ENCODE measurements at regions not wholly inside any gene's neighbourhood (a gene's known extent, or its start where the extent isn't known, plus 50 kb on each side); places are given as distances from the start of the nearest gene placed in this dataset.

DNA sequence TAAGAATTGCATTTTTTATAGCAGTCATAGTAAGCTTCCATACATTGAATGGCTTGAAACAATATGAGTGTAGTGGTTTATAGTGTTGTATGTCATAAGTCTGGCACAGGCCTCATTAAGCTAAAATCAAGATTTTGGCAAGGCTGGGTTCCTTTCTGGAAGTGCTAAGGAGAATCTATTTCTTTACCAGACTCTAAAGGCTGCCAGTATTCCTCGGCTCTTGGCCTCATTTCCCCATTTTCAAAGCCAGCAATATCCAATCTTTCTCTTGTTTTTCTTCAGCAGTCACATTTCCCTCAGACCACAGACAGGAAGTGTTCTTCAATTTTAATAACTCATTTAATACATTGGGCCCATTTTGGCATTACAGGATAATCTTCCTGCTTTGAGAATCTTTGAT, 1155.5 kb upstream of the PABPC4L start:
- TF ChIP-seq ELF4 (IDR thresholded peaks at IDR 0.05): no peak
- TF ChIP-seq NFRKB (IDR thresholded peaks at IDR 0.05): no peak
- TF ChIP-seq SP1 (IDR thresholded peaks at IDR 0.05): no peak
- no peak for TF ChIP-seq FOXM1 (IDR thresholded peaks at IDR 0.05; ENCODE audit: borderline replicate concordance)
- no peak for TF ChIP-seq FOXK2 (IDR thresholded peaks at IDR 0.05)
- no peak for TF ChIP-seq SUZ12 (IDR thresholded peaks at IDR 0.05)
- no peak for TF ChIP-seq ZNF384 (IDR thresholded peaks at IDR 0.05)
- no peak for TF ChIP-seq FOXA1 (IDR thresholded peaks at IDR 0.05)
- TF ChIP-seq ARNT (IDR thresholded peaks at IDR 0.05): no peak
- TF ChIP-seq LEF1 (IDR thresholded peaks at IDR 0.05; ENCODE audit: borderline replicate concordance): no peak
- no peak for TF ChIP-seq CTBP1 (IDR thresholded peaks at IDR 0.05; ENCODE audit: borderline replicate concordance)
